IPS DF 19.7 (cell line): ENCODE measurements at regions not wholly inside any gene's neighbourhood (a gene's known extent, or its start where the extent isn't known, plus 50 kb on each side); places are given as distances from the start of the nearest gene placed in this dataset.
A peak's percentile ranks its signal among the peaks of the same experiment; 100 is the strongest.
"Not testable (repeated sequence)": the region's sequence is repeated elsewhere in the genome, so short reads cannot be mapped to it uniquely, and the experiment has no call there.

Experiments
- DNase-seq: peaks from one replicate; pipeline ENCODE4 v3.0.0-alpha.2; 2013; ENCODE audit warnings: low read depth, low spot score

GRCh38 chr1:112855152-112855828, 100.7 kb downstream of the SLC16A1 start:
- DNase-seq = no peak

- not testable (repeated sequence) for DNase-seq
These were observed 101.5 kb downstream of the SLC16A1 start for GRCh38 chr1:112854368-112854984.

GRCh38 chr1:112853915-112854314, 102.1 kb downstream of the SLC16A1 start:
- DNase-seq = not testable (repeated sequence)

GRCh38 chr1:112852934-112853333, 103.1 kb downstream of the SLC16A1 start:
- no peak for DNase-seq

- DNase-seq = no peak
These were observed 103.7 kb downstream of the SLC16A1 start for GRCh38 chr1:112852276-112852675.

GRCh38 chr1:112850034-112850757, 105.8 kb downstream of the SLC16A1 start:
- no peak for DNase-seq

GRCh38 chr1:112849425-112850033, 106.5 kb downstream of the SLC16A1 start:
- no peak for DNase-seq

GRCh38 chr1:112841825-112842224, 114.2 kb downstream of the SLC16A1 start:
- DNase-seq = no peak

GRCh38 chr1:112840631-112841624, 115.1 kb downstream of the SLC16A1 start:
- DNase-seq = no peak

GRCh38 chr1:112836642-112837041, 119.4 kb downstream of the SLC16A1 start:
- no peak for DNase-seq

GRCh38 chr1:112833806-112834205, 118.7 kb upstream of the PPM1J start:
- no peak for DNase-seq

- not testable (repeated sequence) for DNase-seq
These were observed 117.1 kb upstream of the PPM1J start for GRCh38 chr1:112832259-112832658.

GRCh38 chr1:112829691-112830090, 114.6 kb upstream of the PPM1J start:
- not testable (repeated sequence) for DNase-seq

GRCh38 chr1:112828716-112829115, 113.6 kb upstream of the PPM1J start:
- DNase-seq = no peak

- DNase-seq = not testable (repeated sequence)
These were observed 112.3 kb upstream of the PPM1J start for GRCh38 chr1:112827391-112827790.

GRCh38 chr1:112826217-112826944, 111.2 kb upstream of the PPM1J start:
- no peak for DNase-seq

- DNase-seq = not testable (repeated sequence)
These were observed 110.6 kb upstream of the PPM1J start for GRCh38 chr1:112825563-112826216.

GRCh38 chr1:112825075-112825474, 109.9 kb upstream of the PPM1J start:
- DNase-seq = not testable (repeated sequence)

- DNase-seq = peak; percentile 42
These were observed 106.4 kb upstream of the PPM1J start for GRCh38 chr1:112821307-112822063.
